CD8-positive, alpha-beta memory T cell (primary cell): ENCODE measurements at regions not wholly inside any gene's neighbourhood (a gene's known extent, or its start where the extent isn't known, plus 50 kb on each side); places are given as distances from the start of the nearest gene placed in this dataset.

Source experiments
- CTCF ChIA-PET: fragments of 350-600 bp; sonication (Branson Sonifier 250); formaldehyde crosslinking; loops from one replicate; lab custom pipeline; 2021; ENCODE audit warnings: antibody characterized with exemption; lab: Charles Lee
- POLR2A ChIA-PET: fragments of 350-600 bp; sonication (Branson Sonifier 250); formaldehyde crosslinking; loops from one replicate; lab custom pipeline; 2021; ENCODE audit warnings: antibody characterized with exemption; lab: Charles Lee
- DNase-seq, 5 donors: peaks; one replicate each; pipeline versions ENCODE4 v3.0.0 to v3.0.0-alpha.2; 2020 to 2022; ENCODE audit warnings: mixed read lengths in 1 of 5
- H3K27ac ChIP-seq: one replicate; pipeline ENCODE4 v1.7.0; 2013; ENCODE audit warnings: low read depth, mild to moderate bottlenecking, low read length, moderate library complexity
- H3K27me3 ChIP-seq: 2 replicates; pipeline ENCODE4 v1.7.0; 2013; ENCODE audit warnings: low read length, mild to moderate bottlenecking; ENCODE audit not compliant: insufficient read depth, poor library complexity, severe bottlenecking
- H3K36me3 ChIP-seq: 2 replicates; pipeline ENCODE4 v1.7.0; 2013; ENCODE audit warnings: mild to moderate bottlenecking, low read length, moderate library complexity; ENCODE audit not compliant: insufficient read depth
- H3K4me1 ChIP-seq: 2 replicates; pipeline ENCODE4 v1.7.0; 2013; ENCODE audit warnings: mild to moderate bottlenecking, low read length, moderate library complexity; ENCODE audit not compliant: insufficient read depth
- H3K4me3 ChIP-seq: 2 replicates; pipeline ENCODE4 v1.7.0; 2013; ENCODE audit warnings: mild to moderate bottlenecking, low read length
- H3K9me3 ChIP-seq: 2 replicates; pipeline ENCODE4 v1.7.0; 2013; ENCODE audit warnings: mild to moderate bottlenecking, low read length
- H3K27ac Mint-ChIP-seq, 8 donors: one replicate each; pipeline ENCODE4 v1.8.0; 2020 to 2021; ENCODE audit warnings: mixed read lengths in 8 of 8, mild to moderate bottlenecking in 6 of 8, inconsistent platforms in 3 of 8, moderate library complexity in 3 of 8
- H3K27me3 Mint-ChIP-seq, 2 donors: one replicate each; pipeline ENCODE4 v1.8.0; 2020 to 2021; ENCODE audit warnings: mixed read lengths in 2 of 2, mild to moderate bottlenecking in 1 of 2, moderate library complexity in 1 of 2
- H3K36me3 Mint-ChIP-seq, 3 donors: one replicate each; pipeline ENCODE4 v1.8.0; 2020 to 2021; ENCODE audit warnings: mixed read lengths in 3 of 3, inconsistent platforms in 1 of 3, mild to moderate bottlenecking in 1 of 3
- H3K4me1 Mint-ChIP-seq, 3 donors: one replicate each; pipeline ENCODE4 v1.8.0; 2020 to 2021; ENCODE audit warnings: mixed read lengths in 3 of 3, inconsistent platforms in 1 of 3, mild to moderate bottlenecking in 1 of 3
- H3K4me3 Mint-ChIP-seq, 7 donors: one replicate each; pipeline ENCODE4 v1.8.0; 2020 to 2021; ENCODE audit warnings: mixed read lengths in 7 of 7, mild to moderate bottlenecking in 6 of 7, moderate library complexity in 4 of 7, inconsistent platforms in 2 of 7
- H3K9me3 Mint-ChIP-seq, 5 donors: one replicate each; pipeline ENCODE4 v1.8.0; 2020 to 2022; ENCODE audit warnings: mixed read lengths in 5 of 5, mild to moderate bottlenecking in 3 of 5, moderate library complexity in 2 of 5, inconsistent platforms in 1 of 5

- H3K4me1 Mint-ChIP-seq, result no peaks in the 10 kb centered on the region
- Histone ChIP-seq H3K9me3 (no peaks in the 10 kb centered on the region), H3K36me3 (no peaks in the 10 kb centered on the region), H3K4me1 (no peaks in the 10 kb centered on the region), H3K27me3 (no peaks in the 10 kb centered on the region), H3K27ac (no peak overlapping the region), H3K4me3 (no peak overlapping the region)
- no peak for DNase-seq
- no peaks in the 10 kb centered on the region for H3K36me3 Mint-ChIP-seq
- H3K4me3 Mint-ChIP-seq, result no peak overlapping the region
- ChIA-PET POLR2A (no interaction called here), CTCF (no interaction called here)
- H3K27ac Mint-ChIP-seq, result no peak overlapping the region
- H3K27me3 Mint-ChIP-seq, result no peaks in the 10 kb centered on the region
- H3K9me3 Mint-ChIP-seq, result peaks cover 4 to 12% (median 5%) of the 10 kb centered on the region in 5 donors
Measured at GRCh38 chr12:125492354-125493270, 427.4 kb downstream of the AACS start.

GRCh38 chr12:125493704-125494308 lies 428.6 kb downstream of the AACS start:
- H3K9me3 Mint-ChIP-seq, result peaks cover 0 to 12% (median 5%) of the 10 kb centered on the region in 5 donors
- no peak overlapping the region for H3K4me3 Mint-ChIP-seq
- CTCF ChIA-PET, result no interaction called here
- no peaks in the 10 kb centered on the region for H3K9me3 ChIP-seq
- no peak overlapping the region for H3K27ac Mint-ChIP-seq
- H3K36me3 ChIP-seq, result no peaks in the 10 kb centered on the region
- H3K4me1 Mint-ChIP-seq, result no peaks in the 10 kb centered on the region
- H3K27ac ChIP-seq, result no peak overlapping the region
- no peak for DNase-seq
- no peaks in the 10 kb centered on the region for H3K27me3 ChIP-seq
- H3K4me3 ChIP-seq, result no peak overlapping the region
- H3K27me3 Mint-ChIP-seq, result no peaks in the 10 kb centered on the region
- H3K4me1 ChIP-seq, result no peaks in the 10 kb centered on the region
- POLR2A ChIA-PET, result no interaction called here
- H3K36me3 Mint-ChIP-seq, result no peaks in the 10 kb centered on the region

- ChIA-PET CTCF (no interaction called here), POLR2A (no interaction called here)
- H3K9me3 ChIP-seq, result no peaks in the 10 kb centered on the region
- no peaks in the 10 kb centered on the region for H3K27me3 ChIP-seq
- no peaks in the 10 kb centered on the region for H3K4me1 ChIP-seq
- H3K4me1 Mint-ChIP-seq, result no peaks in the 10 kb centered on the region
- DNase-seq, result no peak
- no peak overlapping the region for H3K4me3 ChIP-seq
- H3K36me3 ChIP-seq, result no peaks in the 10 kb centered on the region
- H3K36me3 Mint-ChIP-seq, result peaks cover 0 to 2% (median 0%) of the 10 kb centered on the region in 3 donors
- H3K27ac ChIP-seq, result no peak overlapping the region
- H3K4me3 Mint-ChIP-seq, result no peak overlapping the region
- H3K9me3 Mint-ChIP-seq, result peaks cover 0 to 9% (median 0%) of the 10 kb centered on the region in 5 donors
- H3K27ac Mint-ChIP-seq, result no peak overlapping the region
- no peaks in the 10 kb centered on the region for H3K27me3 Mint-ChIP-seq
Measured at GRCh38 chr12:125503128-125503527, 437.9 kb downstream of the AACS start.

GRCh38 chr12:125509195-125509594 lies 444.0 kb downstream of the AACS start:
- no peaks in the 10 kb centered on the region for H3K27me3 ChIP-seq
- H3K27me3 Mint-ChIP-seq, result no peaks in the 10 kb centered on the region
- H3K9me3 ChIP-seq, result no peaks in the 10 kb centered on the region
- no peaks in the 10 kb centered on the region for H3K4me1 ChIP-seq
- peaks cover 0 to 6% (median 0%) of the 10 kb centered on the region in 5 donors for H3K9me3 Mint-ChIP-seq
- peaks cover 0 to 2% (median 0%) of the 10 kb centered on the region in 3 donors for H3K36me3 Mint-ChIP-seq
- H3K4me1 Mint-ChIP-seq, result no peaks in the 10 kb centered on the region
- no peak overlapping the region for H3K27ac Mint-ChIP-seq
- ChIA-PET POLR2A (no interaction called here), CTCF (no interaction called here)
- H3K27ac ChIP-seq, result no peak overlapping the region
- no peak for DNase-seq
- no peaks in the 10 kb centered on the region for H3K36me3 ChIP-seq
- H3K4me3 Mint-ChIP-seq, result no peak overlapping the region
- H3K4me3 ChIP-seq, result no peak overlapping the region

- Mint-ChIP-seq H3K9me3 (peaks cover 0 to 2% (median 0%) of the 10 kb centered on the region in 5 donors), H3K4me3 (no peak overlapping the region), H3K4me1 (no peaks in the 10 kb centered on the region), H3K27ac (no peak overlapping the region), H3K27me3 (no peaks in the 10 kb centered on the region), H3K36me3 (no peaks in the 10 kb centered on the region)
- POLR2A ChIA-PET, result no interaction called here
- CTCF ChIA-PET, result no interaction called here
- H3K4me3 ChIP-seq, result no peak overlapping the region
- H3K9me3 ChIP-seq, result no peaks in the 10 kb centered on the region
- H3K36me3 ChIP-seq, result no peaks in the 10 kb centered on the region
- DNase-seq, result no peak
- no peak overlapping the region for H3K27ac ChIP-seq
- no peaks in the 10 kb centered on the region for H3K27me3 ChIP-seq
- no peaks in the 10 kb centered on the region for H3K4me1 ChIP-seq
Measured at GRCh38 chr12:125512541-125513298, 447.5 kb downstream of the AACS start.

GRCh38 chr12:125515887-125516286 lies 450.7 kb downstream of the AACS start:
- Mint-ChIP-seq H3K27ac (no peak overlapping the region), H3K27me3 (no peaks in the 10 kb centered on the region), H3K4me3 (no peak overlapping the region), H3K36me3 (no peaks in the 10 kb centered on the region), H3K9me3 (peaks cover 0 to 2% (median 0%) of the 10 kb centered on the region in 5 donors), H3K4me1 (no peaks in the 10 kb centered on the region)
- H3K4me1 ChIP-seq, result no peaks in the 10 kb centered on the region
- no peak for DNase-seq
- H3K9me3 ChIP-seq, result no peaks in the 10 kb centered on the region
- no peak overlapping the region for H3K27ac ChIP-seq
- no peak overlapping the region for H3K4me3 ChIP-seq
- no peaks in the 10 kb centered on the region for H3K36me3 ChIP-seq
- CTCF ChIA-PET, result no interaction called here
- POLR2A ChIA-PET, result no interaction called here
- no peaks in the 10 kb centered on the region for H3K27me3 ChIP-seq

GRCh38 chr12:125518074-125518473 lies 452.8 kb downstream of the AACS start:
- Histone ChIP-seq H3K4me3 (no peak overlapping the region), H3K9me3 (no peaks in the 10 kb centered on the region), H3K4me1 (no peaks in the 10 kb centered on the region), H3K36me3 (no peaks in the 10 kb centered on the region), H3K27me3 (no peaks in the 10 kb centered on the region), H3K27ac (no peak overlapping the region)
- H3K36me3 Mint-ChIP-seq, result no peaks in the 10 kb centered on the region
- H3K27ac Mint-ChIP-seq, result no peak overlapping the region
- H3K4me3 Mint-ChIP-seq, result no peak overlapping the region
- peaks cover 0 to 11% (median 7%) of the 10 kb centered on the region in 5 donors for H3K9me3 Mint-ChIP-seq
- ChIA-PET POLR2A (no interaction called here), CTCF (no interaction called here)
- no peaks in the 10 kb centered on the region for H3K4me1 Mint-ChIP-seq
- no peaks in the 10 kb centered on the region for H3K27me3 Mint-ChIP-seq
- DNase-seq, result no peak
